ENCODE measurements at regions not wholly inside any gene's neighbourhood (a gene's known extent, or its start where the extent isn't known, plus 50 kb on each side); places are given as distances from the start of the nearest gene placed in this dataset.
"Not testable (repeated sequence)": the region's sequence is repeated elsewhere in the genome, so short reads cannot be mapped to it uniquely, and the experiment has no call there.

DNA sequence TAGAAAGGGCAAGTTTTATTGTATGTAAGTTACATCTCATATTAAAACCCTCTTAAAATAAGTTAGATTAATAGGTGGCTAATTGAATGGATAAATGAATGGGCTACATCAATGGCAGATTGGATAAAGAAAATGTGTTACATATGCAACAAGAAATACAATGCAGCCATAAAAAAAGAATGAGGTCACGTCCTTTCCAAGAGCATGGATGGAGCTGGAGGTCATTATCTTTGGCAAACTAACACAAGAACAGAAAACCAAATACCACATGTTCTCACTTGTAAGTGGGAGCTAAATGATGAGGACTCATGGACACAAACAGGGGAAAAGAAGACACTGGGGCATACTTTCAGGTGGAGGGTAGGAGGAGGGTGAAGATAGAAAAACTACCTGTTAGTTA is 182.2 kb upstream of the GNAI1 start:
- DNase-seq, result no peak

DNA sequence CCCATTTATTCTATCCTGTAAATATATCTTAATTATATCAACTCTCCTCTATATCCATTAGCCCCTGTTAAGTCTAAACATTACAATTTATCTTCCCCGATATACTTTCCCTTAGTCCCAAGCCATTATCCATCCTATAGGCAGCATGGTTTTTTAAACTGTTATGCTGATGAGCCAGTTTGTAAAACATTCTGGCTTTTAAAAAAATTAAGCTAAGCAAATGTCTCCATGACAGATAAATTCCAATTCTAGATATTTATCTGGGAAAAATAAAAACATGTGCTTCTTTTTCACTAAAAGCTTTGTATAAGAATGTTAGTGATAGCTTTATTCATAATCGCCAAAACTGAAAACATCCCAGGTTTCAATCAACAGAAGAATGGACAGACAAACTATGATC is 183.2 kb upstream of the GNAI1 start:
- no peak for DNase-seq

DNA sequence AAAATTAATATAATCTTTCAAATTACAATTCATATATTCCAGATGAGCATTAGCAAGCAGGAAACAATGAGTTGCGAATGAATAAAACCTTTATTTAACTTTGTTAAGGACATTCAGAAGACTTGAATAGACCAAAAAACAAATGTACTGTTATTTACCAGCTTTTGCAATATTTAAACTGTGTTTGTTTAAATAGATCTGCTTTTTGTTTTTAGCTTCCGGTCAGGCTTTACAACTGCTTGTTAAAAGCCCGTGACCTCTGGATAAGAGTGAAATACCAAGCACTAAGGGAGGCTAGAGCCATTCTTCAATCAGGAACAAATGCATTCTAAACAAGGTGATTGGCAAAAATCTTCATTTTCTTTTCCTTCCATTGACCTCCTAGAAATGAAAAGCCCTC is 184.9 kb upstream of the GNAI1 start:
- no peak for DNase-seq

DNA sequence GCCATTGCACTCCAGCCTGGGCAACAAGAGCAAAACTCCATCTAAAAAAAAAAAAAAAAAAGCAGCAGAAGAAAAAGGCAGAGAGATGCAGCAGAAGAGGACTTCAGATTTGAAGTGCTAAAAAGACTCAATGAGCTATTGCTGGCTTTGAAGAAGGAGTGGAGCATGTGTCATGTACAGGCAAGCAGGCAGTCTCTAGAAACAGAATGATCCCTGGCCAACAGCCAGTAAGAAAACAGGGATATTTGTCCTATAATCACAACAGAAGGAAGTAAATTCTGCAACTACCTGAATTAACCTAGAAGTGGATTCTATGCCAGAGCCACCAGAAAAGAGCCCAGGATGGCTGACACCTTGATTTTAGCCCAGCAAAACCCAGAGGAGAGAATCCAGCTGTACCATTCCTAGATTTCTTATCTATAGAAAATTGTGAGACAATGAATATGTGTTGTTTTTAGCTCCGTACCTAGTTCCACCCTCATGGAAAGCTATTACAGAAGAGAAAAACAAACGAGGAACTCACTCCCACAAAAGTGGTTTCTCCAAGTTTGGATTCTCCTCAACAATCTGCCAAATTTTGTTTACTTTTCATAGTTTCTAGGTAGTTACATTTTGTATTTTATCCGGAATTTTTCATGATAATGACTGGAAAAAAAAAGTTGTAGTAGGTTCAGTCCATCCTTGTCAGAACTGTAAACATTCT is 198.2 kb upstream of the GNAI1 start:
- DNase-seq, result no peak

DNA sequence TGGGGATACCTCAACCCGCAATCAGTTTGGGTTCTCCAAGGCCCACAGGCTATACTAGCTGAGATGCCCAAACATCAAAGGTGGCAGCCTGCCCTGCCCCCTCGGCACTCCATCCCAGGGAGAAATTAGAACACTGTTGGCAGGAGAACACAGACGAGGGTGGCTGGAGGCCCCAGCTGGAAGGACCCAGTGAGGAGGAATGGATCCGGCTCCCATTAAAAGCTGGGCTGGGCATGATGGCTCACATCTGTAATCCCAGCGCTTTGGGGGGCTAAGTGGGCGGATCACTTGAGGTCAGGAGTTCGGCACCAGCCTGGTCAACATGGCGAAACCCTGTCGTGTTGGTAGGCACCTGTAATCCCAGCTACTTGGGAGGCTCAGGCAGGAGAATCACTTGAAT is 199.9 kb upstream of the GNAI1 start:
- no peak for DNase-seq

DNA sequence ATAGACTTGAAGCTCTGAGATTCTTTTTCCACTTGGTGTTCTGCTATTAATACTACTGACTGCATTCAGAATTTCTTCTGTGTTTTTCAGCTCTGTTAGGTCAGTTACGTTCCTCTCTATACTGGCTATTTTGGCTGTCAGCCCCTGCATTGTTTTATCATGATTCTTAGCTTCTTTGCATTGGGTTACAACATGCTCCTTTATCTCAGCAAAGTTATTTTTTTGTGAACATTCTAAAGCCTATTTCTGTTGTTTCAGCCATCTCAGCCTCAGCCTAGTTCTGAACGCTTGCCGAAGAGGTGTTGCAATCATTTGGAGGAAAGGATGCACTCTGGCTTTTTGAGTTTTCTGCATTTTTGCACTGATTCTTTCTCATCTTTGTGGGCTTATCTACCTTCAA is 201.5 kb upstream of the GNAI1 start:
- DNase-seq, result no peak

DNA sequence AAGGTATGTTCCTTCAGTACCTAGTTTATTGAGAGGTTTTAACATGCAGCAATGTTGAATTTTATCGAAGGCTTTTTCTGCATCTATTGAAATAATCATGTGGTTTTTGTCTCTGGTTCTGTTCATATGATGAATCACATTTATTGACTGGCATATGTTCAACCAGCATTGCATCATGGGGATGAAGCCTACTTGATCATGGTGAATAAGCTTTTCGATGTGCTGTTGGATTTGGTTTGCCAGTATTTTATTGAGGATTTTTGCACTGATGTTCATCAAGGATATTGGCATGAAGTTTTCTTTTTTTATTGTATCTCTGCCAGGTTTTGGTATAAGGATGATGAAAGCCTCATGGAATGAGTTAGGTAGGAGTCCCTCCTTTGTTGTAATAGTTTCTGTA is 204.0 kb upstream of the GNAI1 start:
- no peak for DNase-seq

DNA sequence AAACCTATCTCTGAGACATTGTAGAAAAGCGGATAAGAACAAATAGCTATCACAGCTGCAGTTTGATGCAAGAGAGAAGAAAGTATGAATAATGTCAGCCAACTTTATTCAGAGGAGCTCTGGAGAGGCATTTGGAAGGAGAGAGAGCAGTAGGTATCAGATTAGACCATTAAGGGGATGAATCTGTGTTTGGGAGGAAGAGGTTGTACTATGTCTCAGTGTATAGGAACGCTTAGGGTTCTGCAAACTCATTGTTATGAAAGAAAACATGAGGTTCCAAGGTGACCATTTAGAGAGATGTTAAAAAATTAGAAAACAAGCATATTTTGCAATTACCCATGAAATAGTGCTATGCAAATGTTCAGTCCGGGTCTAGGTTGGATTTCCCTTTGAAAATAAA is 207.5 kb upstream of the GNAI1 start:
- DNase-seq, result no peak

DNA sequence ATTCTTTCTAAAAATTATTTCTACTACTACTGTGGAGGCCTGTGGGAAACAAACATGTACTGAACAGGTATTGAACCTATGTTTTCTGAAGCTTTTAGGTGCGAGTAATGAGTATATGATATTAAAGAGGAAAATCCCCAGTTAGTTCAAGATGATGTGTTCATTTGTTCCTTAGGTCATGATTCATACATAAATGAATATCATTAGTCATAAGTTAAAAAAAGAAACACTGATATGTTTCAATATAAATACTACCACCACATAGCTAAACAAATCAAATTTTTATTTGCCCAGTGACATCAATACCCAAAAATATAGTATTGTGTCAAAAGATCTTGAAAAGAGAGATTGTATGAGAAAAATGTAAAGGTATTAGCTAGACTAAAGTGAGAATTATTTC is 210.7 kb upstream of the GNAI1 start:
- DNase-seq, result no peak

DNA sequence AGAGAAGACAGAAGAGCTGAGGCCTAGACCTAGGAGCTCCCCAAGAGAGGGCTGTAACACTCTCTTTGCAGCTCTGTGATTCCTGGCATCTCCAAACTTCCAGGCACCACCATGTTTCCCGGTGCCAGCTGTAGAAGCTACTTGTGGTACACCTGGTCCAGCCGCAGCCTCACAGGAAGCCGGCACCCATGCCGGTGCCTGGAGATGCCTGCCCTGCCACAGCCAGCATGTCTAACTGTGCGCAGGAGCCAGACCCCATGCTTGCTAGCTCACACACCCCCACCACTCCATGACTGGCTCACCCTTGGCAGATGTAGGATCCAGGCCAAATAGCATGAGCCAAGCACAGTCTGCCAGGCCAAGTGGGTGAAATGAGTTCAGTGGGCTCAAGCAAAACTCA is 211.7 kb upstream of the GNAI1 start:
- DNase-seq, result no peak

DNA sequence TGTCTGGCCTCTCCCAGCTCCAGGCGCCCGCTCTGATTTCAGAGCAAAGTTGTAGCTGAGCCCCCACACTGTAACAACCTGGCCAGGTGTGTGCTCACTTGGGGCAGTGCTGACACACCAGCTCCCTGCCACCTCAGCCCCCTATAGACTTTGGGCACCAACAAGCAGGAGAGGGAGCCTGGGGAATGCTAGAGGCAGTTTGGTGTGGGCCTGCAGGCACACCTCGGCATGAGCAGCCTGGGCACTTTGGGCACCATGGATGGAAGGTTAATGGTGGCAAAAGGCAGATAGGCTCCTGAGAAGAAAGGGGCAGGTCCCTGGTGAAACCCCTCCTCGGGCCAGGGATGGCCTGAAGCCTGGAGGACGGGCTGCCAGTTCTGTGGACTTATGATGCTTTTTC is 212.7 kb upstream of the GNAI1 start:
- no peak for DNase-seq

DNA sequence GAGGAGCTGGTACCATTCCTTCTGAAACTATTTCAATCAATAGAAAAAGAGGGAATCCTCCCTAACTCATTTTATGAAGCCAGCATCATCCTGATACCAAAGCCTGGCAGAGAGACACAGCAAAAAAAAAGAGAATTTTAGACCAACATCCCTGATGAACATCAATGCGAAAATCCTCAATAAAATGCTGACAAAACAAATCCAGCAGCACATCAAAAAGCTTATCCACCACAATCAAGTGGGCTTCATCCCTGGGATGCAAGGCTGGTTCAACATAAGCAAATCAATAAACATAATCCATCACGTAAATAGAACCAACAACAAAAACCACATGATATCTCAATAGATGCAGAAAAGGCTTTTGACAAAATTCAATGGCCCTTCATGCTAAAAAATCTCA is 216.0 kb upstream of the GNAI1 start:
- DNase-seq, result not testable (repeated sequence)

DNA sequence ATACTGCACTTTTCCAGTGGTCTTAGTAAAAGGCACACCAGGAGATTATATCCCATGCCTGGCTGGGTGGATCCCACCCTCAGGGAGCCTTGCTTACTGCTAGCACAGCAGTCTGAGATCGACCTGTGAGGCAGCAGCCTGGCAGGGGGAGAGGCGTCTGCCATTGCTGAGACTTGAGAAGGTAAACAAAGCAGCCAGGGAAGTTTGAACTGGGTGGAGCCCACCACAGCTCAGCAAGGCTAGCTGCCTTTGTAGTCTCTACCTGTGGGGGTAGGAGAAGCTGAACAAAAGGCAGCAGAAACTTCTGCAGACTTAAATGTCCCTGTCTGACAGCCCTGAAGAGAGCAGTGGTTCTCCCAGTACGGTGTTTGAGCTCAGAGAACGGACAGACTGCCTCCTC is 219.3 kb upstream of the GNAI1 start:
- peak; percentile 26 for DNase-seq

DNA sequence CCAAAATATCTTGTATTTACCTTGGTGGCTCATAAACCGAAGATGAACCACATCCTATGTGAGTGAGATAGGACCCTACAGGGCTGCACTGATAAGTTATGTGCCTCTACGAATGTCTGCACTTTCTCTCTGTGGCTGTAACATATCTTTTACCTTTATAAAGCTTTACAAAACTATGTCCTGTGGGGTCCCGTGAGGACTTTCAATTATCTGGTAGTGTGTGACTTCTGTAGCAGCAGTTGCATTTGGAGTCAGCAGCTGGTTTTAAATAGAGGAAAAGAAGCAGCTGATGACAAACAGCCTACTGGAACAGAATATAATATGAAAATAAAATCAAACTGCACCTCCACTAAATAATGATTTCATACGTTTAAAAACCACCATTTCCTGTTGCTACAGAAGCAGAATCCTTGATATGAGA is 222.4 kb upstream of the GNAI1 start:
- DNase-seq, result no peak

DNA sequence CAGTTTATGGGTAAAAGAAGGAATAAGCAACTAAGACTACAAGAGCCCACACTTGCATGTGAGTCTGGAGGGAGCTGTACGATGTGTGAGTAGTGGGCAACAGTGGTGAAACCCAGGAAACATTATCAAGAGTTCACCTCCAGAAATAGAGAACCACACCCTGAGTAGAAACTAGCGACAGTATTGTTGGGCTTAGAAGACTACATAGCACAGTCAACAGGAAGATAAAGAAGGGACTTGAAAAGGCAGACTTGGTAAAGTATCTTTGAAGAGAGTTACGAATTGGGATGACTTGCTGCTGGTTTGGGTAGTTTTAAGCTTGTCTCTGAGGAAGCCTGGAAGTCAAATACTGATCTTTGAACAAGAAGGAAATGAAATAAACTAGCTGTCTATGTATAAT is 223.2 kb upstream of the GNAI1 start:
- DNase-seq, result no peak

DNA sequence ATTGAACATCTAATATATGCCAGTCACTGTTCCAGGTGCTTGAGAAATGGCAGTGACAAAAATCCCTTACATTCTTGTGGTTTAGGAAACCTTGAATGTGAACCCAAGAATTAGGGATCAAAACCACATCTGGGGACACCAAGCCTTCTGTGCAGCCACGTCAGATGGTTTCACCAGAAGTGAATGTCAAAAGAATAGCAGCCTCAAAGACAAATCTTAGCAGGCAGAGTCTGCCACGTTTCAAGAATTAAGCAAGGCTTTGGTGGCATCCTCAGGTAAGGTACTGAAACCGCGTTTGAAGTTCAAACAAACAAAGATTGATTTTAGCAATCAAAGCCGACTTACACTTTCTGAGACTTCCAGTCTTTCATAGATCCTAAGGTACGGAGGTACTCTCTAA is 225.5 kb upstream of the GNAI1 start:
- peak; percentile 13 for DNase-seq

DNA sequence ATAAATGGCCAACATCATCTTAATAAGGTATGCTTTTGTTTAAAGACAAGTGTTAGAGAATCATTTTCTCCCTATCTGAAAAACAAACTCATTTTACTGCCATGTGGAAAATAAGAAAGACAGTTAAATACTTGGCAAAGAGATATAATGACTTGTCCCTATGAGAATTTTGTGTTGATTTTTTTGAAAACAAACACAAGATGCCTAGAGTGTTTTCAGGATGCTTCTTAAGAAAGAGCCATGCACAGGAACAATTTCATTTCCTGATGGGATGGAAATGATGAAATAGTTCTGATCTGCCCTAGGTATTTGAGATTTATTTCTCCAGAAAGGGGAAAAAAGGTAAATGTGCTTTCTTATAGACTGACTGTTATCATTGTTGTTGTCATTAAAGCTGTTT is 237.5 kb upstream of the GNAI1 start:
- DNase-seq, result no peak

DNA sequence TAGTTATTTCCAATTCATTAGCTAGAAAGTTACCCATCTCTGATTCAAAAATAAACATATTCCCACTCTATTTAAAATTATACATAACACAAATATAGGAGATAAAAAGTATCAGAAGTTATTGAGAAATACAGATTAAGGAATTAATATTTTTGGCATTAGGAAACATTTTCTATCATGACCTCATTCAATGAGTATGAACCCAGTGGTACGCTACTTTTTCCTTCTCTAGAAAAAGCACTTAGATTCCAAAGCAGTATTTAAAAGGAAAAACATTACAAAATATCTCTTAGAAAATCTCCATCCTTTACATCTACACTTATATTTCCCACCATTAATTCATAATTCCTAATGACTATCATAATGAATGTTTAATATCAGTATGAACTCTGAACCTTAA is 240.6 kb upstream of the GNAI1 start:
- DNase-seq, result no peak

DNA sequence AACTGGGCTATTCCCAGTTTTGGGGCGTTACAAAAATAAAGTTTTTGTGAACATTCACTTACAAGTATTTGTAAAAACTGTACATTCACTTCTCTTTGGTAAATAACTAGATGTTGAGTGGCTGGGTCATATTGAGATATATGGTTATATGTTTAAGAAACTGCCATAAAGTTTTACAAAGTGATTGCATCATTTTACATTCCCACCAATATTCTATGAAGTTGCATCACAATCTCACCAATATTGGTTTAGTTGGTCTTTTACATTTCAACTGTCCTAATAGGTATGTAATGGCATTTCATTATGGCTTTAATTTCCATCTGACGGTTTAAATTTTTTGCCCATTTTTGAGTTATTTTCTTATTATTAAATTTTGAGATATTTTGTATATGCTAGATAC is 251.7 kb upstream of the GNAI1 start:
- no peak for DNase-seq

DNA sequence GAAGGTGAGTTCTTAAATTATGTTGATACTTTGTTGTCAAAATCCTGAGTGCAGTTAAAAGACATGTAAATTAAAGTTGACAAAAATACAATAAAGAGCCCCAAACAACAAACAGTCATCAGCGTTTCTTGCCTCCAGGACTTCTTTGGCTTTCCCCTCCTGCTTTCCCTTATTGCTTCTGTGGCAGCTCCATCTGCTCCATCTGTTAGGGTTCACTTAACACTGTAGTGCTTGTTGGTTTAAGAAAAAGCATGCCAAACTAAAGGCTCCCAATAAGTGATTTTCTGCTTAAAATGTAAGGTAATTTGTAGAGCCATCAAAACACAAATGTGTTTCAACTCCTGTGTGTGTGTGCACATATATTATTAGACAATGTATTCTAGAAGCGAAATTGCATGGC is 254.3 kb upstream of the GNAI1 start:
- DNase-seq, result no peak

DNA sequence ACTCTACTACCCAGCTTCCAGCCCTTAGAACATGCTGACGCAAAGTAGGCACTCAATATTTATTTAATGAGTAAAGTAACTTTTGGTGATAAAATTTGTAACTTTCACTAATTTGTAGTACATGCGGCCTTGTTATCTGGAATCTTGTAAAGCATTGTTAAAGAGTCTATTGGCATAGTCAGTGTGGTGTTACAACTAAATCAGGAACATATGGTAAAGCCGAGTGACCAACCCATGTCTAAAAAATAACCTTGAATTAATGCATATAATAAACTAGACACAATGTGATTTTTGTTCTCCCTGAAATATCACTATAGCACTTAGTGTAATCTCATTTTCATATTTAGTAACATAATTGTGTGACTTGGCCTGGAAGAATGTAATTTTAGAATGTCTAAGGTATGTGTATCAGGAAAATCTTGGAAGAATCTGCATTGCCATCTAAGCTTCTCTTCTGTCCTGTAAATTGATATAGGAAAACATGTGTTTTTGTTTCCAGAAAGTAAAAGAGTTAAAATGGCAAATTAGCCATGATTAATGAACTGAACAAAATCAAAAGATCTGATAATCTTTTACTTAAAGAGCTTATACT is 256.7 kb upstream of the GNAI1 start:
- no peak for DNase-seq

DNA sequence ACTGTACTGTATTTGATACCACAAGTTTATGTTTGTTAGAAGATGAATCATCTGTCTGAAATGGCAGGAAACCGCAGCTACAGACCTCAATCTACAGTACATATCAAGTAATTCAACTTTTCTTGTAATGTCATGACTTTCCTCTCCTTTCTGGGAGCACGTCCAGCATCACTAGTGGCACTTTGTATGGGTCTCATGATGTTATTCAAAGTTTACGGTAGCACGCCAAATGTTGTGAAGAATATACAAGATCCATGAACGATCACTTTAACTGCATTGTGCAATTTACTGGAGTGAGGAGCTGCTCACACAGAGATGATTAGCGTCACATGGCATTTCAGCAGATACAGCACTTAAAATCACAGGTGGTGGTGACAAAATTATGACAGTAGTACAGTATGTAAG is 257.8 kb upstream of the GNAI1 start:
- DNase-seq, result no peak

DNA sequence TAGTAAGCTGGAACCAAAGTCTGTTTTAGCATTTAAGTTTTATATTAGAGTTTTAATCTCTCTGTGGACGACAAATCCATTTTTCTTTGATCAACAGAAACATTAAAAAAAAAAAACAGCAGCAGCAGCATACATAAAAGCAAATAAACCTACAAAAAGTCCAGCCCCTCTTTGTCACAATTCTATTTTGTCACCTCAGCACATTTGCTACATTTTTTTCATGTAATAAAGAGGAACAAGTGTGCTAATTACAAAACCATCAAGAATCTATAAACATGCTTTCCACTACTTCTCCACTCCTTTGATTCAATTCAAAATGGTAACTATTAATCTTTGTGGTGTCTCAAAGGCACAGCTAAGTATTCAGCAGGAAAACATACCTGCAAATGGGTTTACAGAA is 259.8 kb upstream of the GNAI1 start:
- DNase-seq, result no peak

DNA sequence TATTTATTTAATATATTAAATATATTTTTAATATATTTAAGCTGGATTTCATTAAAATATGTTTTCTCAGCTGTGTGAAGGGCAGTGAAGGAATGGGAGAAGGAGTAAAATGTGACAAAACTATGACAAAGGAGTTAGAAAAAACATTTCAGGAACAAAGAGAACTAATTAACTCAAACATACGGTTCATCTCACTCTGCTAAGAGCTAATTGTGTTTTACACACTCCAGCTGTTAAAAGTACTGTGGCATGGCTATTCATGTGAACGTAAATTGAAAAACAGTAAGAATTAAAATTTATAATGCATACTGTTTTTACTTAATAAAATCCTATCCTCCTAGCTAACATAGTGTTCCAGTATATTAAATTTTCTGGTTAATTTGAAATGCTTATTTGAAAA is 262.5 kb upstream of the GNAI1 start:
- DNase-seq, result no peak

DNA sequence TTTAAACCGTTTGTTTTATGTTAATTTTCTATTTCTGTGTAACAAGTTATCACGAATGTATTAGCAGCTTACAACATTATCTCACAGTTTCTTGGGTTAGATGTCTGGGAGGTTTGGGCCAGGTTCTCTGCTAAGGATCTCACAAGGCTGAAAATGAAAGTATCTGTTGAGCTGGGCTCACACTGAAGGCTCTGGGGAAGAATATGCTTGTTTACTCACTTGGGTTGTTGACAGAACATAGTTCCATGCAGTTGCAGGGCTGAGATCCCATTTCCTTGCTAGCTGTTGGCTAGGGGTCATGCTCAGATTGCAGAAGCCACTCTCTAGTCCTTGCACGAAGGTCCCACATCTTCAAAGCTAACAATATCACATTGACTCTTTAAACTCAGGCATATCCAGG is 266.6 kb upstream of the GNAI1 start:
- no peak for DNase-seq
